PC-9 (cell line): ENCODE measurements at regions not wholly inside any gene's neighbourhood (a gene's known extent, or its start where the extent isn't known, plus 50 kb on each side); places are given as distances from the start of the nearest gene placed in this dataset.

Experiments used
- EZH2 ChIP-seq: fragments of 200-600 bp; sonication (generic); IDR thresholded peaks from 2 replicates; pipeline ENCODE4 v1.8.0; 2017; ENCODE audit warnings: antibody characterized with exemption, low read depth
- TF ChIP-seq, protein P1 (sequence below): fragments of 200-600 bp; sonication (generic); conservative IDR thresholded peaks from 2 replicates; pipeline ENCODE4 v1.6.1; 2017; ENCODE audit warnings: mixed run types, antibody characterized with exemption, mild to moderate bottlenecking, moderate library complexity

DNA sequence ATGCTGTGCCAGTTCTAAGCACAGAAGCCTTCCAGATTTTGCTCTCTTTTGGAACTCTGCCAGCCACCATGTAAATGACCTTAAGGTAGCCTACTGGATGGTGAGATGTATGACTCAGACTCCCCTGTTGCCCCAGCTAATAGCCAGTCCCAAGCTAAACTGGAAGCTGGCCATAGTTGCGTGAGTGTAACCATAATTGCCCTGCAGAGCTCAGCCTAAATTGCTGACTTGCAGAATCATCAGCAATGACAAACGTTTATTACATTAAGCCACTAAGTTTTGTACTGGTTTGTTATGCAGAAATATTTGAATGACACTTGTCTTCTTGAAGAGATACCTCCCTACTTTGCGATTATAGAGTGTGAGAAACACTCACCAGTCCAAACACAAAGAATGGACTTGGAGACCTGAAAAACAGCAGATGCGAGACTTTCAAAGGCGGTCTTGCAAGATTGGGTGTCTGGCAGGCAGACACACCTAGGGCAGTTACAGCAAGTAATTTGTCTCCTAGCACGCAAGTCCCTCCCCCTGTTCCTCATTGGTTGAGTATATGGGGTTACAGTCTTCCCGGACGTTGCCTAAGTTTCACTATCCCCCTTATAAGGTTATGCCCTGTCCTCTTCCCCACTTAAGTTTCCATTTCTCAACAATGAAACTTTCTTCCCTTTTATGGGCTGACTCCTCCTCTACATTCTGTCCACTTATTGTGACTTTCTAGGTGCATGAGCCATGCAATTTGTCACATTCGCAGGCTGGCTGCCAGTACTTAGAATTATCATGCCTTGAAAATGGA is 83.6 kb upstream of the XCR1 start:
- TF ChIP-seq, protein P1, sequence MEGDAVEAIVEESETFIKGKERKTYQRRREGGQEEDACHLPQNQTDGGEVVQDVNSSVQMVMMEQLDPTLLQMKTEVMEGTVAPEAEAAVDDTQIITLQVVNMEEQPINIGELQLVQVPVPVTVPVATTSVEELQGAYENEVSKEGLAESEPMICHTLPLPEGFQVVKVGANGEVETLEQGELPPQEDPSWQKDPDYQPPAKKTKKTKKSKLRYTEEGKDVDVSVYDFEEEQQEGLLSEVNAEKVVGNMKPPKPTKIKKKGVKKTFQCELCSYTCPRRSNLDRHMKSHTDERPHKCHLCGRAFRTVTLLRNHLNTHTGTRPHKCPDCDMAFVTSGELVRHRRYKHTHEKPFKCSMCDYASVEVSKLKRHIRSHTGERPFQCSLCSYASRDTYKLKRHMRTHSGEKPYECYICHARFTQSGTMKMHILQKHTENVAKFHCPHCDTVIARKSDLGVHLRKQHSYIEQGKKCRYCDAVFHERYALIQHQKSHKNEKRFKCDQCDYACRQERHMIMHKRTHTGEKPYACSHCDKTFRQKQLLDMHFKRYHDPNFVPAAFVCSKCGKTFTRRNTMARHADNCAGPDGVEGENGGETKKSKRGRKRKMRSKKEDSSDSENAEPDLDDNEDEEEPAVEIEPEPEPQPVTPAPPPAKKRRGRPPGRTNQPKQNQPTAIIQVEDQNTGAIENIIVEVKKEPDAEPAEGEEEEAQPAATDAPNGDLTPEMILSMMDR = no peak
- TF ChIP-seq EZH2 = no peak
